CD14-positive monocyte (primary cell): ENCODE measurements at regions not wholly inside any gene's neighbourhood (a gene's known extent, or its start where the extent isn't known, plus 50 kb on each side); places are given as distances from the start of the nearest gene placed in this dataset.

ENCODE experiments used
- DNase-seq, 3 donors: peaks; one replicate each; pipeline ENCODE4 v3.0.0-alpha.2; 2011 to 2022
- H2AFZ ChIP-seq: 2 replicates; pipeline ENCODE4 v1.6.0; 2012; ENCODE audit warnings: mild to moderate bottlenecking, low read depth, low read length, inconsistent platforms; ENCODE audit not compliant: insufficient read depth, poor library complexity, severe bottlenecking
- H3K27ac ChIP-seq, 2 donors: 1 replicate in 1 of 2; 2 replicates in 1 of 2; pipeline ENCODE4 v1.5.1; 2012 to 2013; ENCODE audit warnings: low read length in 2 of 2, control low read depth in 1 of 2, inconsistent platforms in 1 of 2, low read depth in 1 of 2, mild to moderate bottlenecking in 1 of 2
- H3K27me3 ChIP-seq, 2 donors: one replicate each; pipeline versions ENCODE4 v1.6.0 to v1.6.1; 2011 to 2013; ENCODE audit warnings: low read length in 2 of 2; ENCODE audit not compliant: control insufficient read depth in 2 of 2, insufficient read depth in 2 of 2
- H3K36me3 ChIP-seq, 2 donors: replicated peaks in 1 of 2; 1 replicate in 1 of 2; 2 replicates in 1 of 2; pipeline versions ENCODE4 v1.5.1 to v1.6.1; 2012 to 2013; ENCODE audit warnings: low read length in 2 of 2, control low read depth in 1 of 2, inconsistent platforms in 1 of 2, mild to moderate bottlenecking in 1 of 2; ENCODE audit not compliant: insufficient read depth in 2 of 2, control insufficient read depth in 1 of 2
- H3K4me1 ChIP-seq, 2 donors: 1 replicate in 1 of 2; 2 replicates in 1 of 2; pipeline versions ENCODE4 v1.5.1 to v1.6.1; 2012 to 2013; ENCODE audit warnings: low read length in 2 of 2, control low read depth in 1 of 2, inconsistent platforms in 1 of 2, mild to moderate bottlenecking in 1 of 2, moderate library complexity in 1 of 2; ENCODE audit not compliant: insufficient read depth in 2 of 2, control insufficient read depth in 1 of 2
- H3K4me2 ChIP-seq: replicated peaks from 2 replicates; pipeline ENCODE3; 2012; ENCODE audit warnings: low read length, moderate library complexity, mild to moderate bottlenecking; ENCODE audit not compliant: poor library complexity, severe bottlenecking; ENCODE audit errors: extremely low read depth
- H3K4me3 ChIP-seq, 3 experiments: fragments of 200-600 bp in 1 of 3; sonication (generic) in 1 of 3; replicated peaks in 1 of 3; 1 replicate in 2 of 3; 2 replicates in 1 of 3; pipeline ENCODE4 v1.5.1; 2011 to 2013; ENCODE audit warnings: low read length in 3 of 3, mild to moderate bottlenecking in 3 of 3, control low read depth in 2 of 3, low read depth in 2 of 3, inconsistent platforms in 1 of 3, moderate library complexity in 1 of 3
- H3K79me2 ChIP-seq: 2 replicates; pipeline ENCODE4 v1.6.0; 2012; ENCODE audit warnings: mild to moderate bottlenecking, control low read depth, inconsistent platforms, low read length, moderate library complexity; ENCODE audit not compliant: insufficient read depth
- H3K9ac ChIP-seq: 2 replicates; pipeline ENCODE4 v1.6.0; 2017; ENCODE audit warnings: low read length, mild to moderate bottlenecking; ENCODE audit not compliant: insufficient read depth, poor library complexity, severe bottlenecking
- H3K9me3 ChIP-seq, 2 donors: replicated peaks in 1 of 2; 1 replicate in 1 of 2; 2 replicates in 1 of 2; pipeline versions ENCODE4 v1.5.1 to v1.6.1; 2012 to 2013; ENCODE audit warnings: low read length in 2 of 2, control low read depth in 1 of 2; ENCODE audit not compliant: control insufficient read depth in 1 of 2, insufficient read depth in 1 of 2
- H4K20me1 ChIP-seq: 2 replicates; pipeline ENCODE4 v1.6.0; 2012; ENCODE audit warnings: mild to moderate bottlenecking, low read length, control low read depth, moderate library complexity; ENCODE audit not compliant: insufficient read depth
- H3K27ac Mint-ChIP-seq, 7 donors: one replicate each; pipeline ENCODE4 v1.8.0; 2020; ENCODE audit warnings: mild to moderate bottlenecking in 7 of 7, mixed read lengths in 7 of 7, moderate library complexity in 6 of 7, inconsistent platforms in 2 of 7
- H3K27me3 Mint-ChIP-seq, 3 donors: one replicate each; pipeline ENCODE4 v1.8.0; 2021 to 2022; ENCODE audit warnings: low read depth in 3 of 3, mild to moderate bottlenecking in 3 of 3, mixed read lengths in 3 of 3, moderate library complexity in 3 of 3, inconsistent platforms in 1 of 3
- H3K36me3 Mint-ChIP-seq, 2 donors: one replicate each; pipeline ENCODE4 v1.8.0; 2020; ENCODE audit warnings: mixed read lengths in 2 of 2, inconsistent platforms in 1 of 2, mild to moderate bottlenecking in 1 of 2
- H3K4me1 Mint-ChIP-seq: one replicate; pipeline ENCODE4 v1.8.0; 2020; ENCODE audit warnings: mild to moderate bottlenecking, mixed read lengths
- H3K4me3 Mint-ChIP-seq, 2 donors: one replicate each; pipeline ENCODE4 v1.8.0; 2020; ENCODE audit warnings: mild to moderate bottlenecking in 2 of 2, mixed read lengths in 2 of 2, moderate library complexity in 1 of 2
- H3K9me3 Mint-ChIP-seq, 7 donors: one replicate each; pipeline ENCODE4 v1.8.0; 2020 to 2022; ENCODE audit warnings: mixed read lengths in 7 of 7, mild to moderate bottlenecking in 6 of 7, moderate library complexity in 6 of 7, inconsistent platforms in 2 of 7
- CTCF ChIP-seq: fragments of 200-600 bp; IDR thresholded peaks from one replicate; pipeline ENCODE4 v1.8.0; 2022; ENCODE audit warnings: antibody characterized with exemption, mild to moderate bottlenecking
- WGBS: methylation state at CpG from one replicate; pipeline ENCODE4 v1.1.5; 2013; ENCODE audit warnings: missing lambda C conversion rate; ENCODE audit not compliant: insufficient coverage; 5-methylcytosine and 5-hydroxymethylcytosine counted together
- intact Hi-C, 2 donors: fragments of 100-400 bp; cut with micrococcal nuclease; formaldehyde crosslinking; loops; one replicate each; pipeline versions ENCODE4 v1.15.0 to v1.15.1; 2023

- Mint-ChIP-seq H3K27ac (no peak overlapping the region), H3K36me3 (no peaks in the 10 kb centered on the region)
- intact Hi-C loops, result no loop called here
Observed at GRCh38 chr6:82038631-82039030, 208.9 kb downstream of the IBTK start.

GRCh38 chr6:82035526-82035925 lies 212.0 kb downstream of the IBTK start:
- DNase-seq, result no peak
- no peaks in the 10 kb centered on the region for H3K36me3 ChIP-seq
- H3K27ac ChIP-seq, result no peak overlapping the region
- H4K20me1 ChIP-seq, result no peaks in the 10 kb centered on the region
- no peak overlapping the region for H2AFZ ChIP-seq
- Mint-ChIP-seq H3K27me3 (no peaks in the 10 kb centered on the region), H3K4me3 (no peak overlapping the region), H3K9me3 (no peaks in the 10 kb centered on the region), H3K36me3 (no peaks in the 10 kb centered on the region), H3K27ac (no peak overlapping the region), H3K4me1 (peaks cover 4% of the 10 kb centered on the region)
- no peaks in the 10 kb centered on the region for H3K27me3 ChIP-seq
- no peaks in the 10 kb centered on the region for H3K4me1 ChIP-seq
- H3K4me3 ChIP-seq, result no peak overlapping the region
- no peaks in the 10 kb centered on the region for H3K9me3 ChIP-seq
- H3K79me2 ChIP-seq, result no peaks in the 10 kb centered on the region
- no CpG with 5 or more reads among the region's 2 CpGs for WGBS
- intact Hi-C loops, result no loop called here
- H3K9ac ChIP-seq, result no peak overlapping the region
- H3K4me2 ChIP-seq, result no peak overlapping the region
- no peak for TF ChIP-seq CTCF

More at GRCh38 chr6:82038631-82039030, 208.9 kb downstream of the IBTK start:
- no peak overlapping the region for H3K4me3 Mint-ChIP-seq
- TF ChIP-seq CTCF, result no peak
- Histone ChIP-seq H3K4me1 (no peaks in the 10 kb centered on the region), H4K20me1 (no peaks in the 10 kb centered on the region), H3K9ac (no peak overlapping the region), H3K9me3 (no peaks in the 10 kb centered on the region), H3K27me3 (no peaks in the 10 kb centered on the region), H3K36me3 (no peaks in the 10 kb centered on the region), H3K4me3 (no peak overlapping the region), H2AFZ (no peak overlapping the region), H3K79me2 (no peaks in the 10 kb centered on the region), H3K4me2 (no peak overlapping the region), H3K27ac (no peak overlapping the region)
- H3K27me3 Mint-ChIP-seq, result peaks cover 0 to 1% (median 0%) of the 10 kb centered on the region in 3 donors
- DNase-seq, result no peak
- WGBS, result 74% methylated on average over 5 of the region's 5 CpGs
- no peaks in the 10 kb centered on the region for H3K4me1 Mint-ChIP-seq
- no peaks in the 10 kb centered on the region for H3K9me3 Mint-ChIP-seq
